GM21423 (cell line): ENCODE measurements at regions not wholly inside any gene's neighbourhood (a gene's known extent, or its start where the extent isn't known, plus 50 kb on each side); places are given as distances from the start of the nearest gene placed in this dataset.
"Not testable (repeated sequence)": the region's sequence is repeated elsewhere in the genome, so short reads cannot be mapped to it uniquely, and the experiment has no call there.

Experiments used
- ATAC-seq: cut with Tn5 transposase; IDR thresholded peaks from one replicate; pipeline ENCODE4 v1.9.1; 2021; ENCODE audit warnings: mild to moderate bottlenecking, moderate library complexity; ENCODE audit not compliant: unreplicated experiment

DNA sequence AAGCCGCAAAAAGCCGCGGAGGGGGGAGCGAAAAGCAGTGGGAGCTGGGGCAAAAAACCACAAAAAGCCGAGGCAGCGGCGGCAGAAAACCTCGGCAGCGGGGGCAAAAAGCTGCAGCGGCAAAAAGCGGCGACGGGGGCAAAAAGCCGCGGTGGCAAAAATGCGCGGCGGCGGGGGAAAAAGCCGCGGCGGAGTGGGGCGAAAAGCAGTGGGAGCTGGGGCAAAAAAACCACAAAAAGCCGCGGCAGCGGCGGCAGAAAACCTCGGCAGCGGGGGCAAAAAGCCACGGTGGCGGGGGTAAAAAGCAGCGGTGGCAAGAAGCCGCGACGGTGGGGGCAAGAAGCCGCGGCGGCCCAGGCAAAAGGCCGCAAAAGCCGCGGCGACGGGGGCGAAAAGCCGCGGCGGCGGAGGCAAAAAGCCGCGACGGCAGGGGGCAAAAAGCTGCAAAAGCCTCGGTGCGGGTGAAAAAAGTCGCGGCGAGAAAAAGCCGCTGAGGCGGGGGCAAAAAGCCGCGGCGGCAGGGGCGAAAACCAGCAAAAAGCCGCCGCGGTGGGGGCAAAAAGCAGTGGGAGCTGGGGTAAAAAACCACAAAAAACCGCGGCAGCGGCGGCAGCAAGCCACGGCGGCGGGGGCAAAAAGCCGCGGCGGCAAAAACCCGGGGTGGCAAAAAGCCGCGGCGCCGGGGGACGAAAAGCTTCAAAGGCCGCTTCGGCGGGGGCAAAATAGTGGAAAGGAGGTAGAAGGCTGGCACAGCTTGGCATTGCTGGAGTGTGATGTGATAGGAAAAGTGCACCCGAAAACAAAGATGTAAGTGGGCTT, 135.9 kb downstream of the ZNF92 start:
- no peak for ATAC-seq

- not testable (repeated sequence) for ATAC-seq
Observed at GRCh38 chr7:65510187-65510538, 136.5 kb downstream of the ZNF92 start.

GRCh38 chr7:65519751-65520150, 146.1 kb downstream of the ZNF92 start:
- not testable (repeated sequence) for ATAC-seq

DNA sequence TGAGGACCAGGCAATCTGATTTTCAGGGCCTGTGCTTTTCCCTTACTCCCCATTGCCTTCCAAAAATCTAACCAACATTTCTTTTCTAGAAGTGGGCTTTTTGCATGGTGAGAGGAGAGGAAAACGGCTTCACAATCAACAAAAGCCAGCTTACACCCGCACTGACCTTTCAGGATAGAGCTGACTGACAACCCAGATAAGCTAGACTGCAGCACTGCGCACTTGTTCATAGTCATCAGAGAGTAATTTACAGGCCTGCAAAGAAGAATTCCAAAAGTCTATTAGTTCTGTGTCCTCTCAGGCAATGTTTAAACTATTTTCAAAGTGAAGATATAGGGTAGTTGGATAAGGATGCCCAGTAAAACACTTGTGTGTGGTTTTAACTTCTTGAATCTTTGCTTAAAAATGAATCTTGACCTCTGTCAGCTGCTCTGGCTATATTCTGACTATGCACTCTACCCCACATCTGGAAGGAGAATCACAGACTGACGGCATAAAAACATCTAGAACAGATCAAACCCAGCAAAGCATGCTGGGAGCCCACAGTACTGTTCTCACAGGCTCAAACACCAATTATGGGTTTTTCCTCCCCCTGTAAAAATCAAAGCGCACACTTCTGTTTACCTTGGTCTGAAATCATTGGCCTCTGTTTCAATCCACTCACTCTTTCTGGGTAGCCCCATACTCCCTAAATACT, 172.0 kb downstream of the ZNF92 start:
- ATAC-seq: not testable (repeated sequence)

DNA sequence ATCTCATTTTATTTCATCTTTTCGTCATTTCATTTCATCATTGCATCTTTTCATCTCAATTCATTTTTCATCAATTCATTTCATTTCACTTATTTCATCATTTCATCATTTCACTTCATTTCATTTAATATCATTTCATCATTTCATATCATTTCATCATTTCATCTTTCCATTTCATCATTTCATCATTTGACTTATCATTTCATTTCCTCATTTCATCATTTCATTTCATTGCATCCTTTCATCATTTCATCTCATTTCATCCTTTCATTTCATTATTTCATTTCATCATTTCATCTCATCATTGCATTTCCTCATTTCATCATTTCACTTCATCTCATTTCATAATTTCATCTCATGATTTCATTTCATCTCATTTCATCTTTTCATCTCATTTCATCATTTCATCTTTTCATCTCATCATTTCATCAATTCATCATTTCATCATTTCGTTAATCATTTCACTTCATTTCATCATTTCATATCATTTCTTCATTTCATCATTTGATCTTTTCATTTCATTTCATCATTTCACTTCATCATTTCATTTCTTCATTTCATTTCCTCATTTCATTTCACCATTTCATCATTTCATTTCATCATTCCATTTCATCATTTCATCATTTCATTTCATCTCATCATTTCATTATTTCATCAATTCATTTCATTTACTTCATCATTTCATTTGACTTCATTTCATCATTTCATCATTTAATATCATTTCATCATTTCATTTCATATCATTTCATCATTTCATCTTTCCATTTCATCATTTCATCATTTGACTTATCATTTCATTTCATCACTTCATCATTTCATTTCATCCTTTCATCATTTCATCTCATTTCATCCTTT, 176.2 kb downstream of the ZNF92 start:
- ATAC-seq: not testable (repeated sequence)

- not testable (repeated sequence) for ATAC-seq
Observed at GRCh38 chr7:65550444-65550809, 176.8 kb downstream of the ZNF92 start.

DNA sequence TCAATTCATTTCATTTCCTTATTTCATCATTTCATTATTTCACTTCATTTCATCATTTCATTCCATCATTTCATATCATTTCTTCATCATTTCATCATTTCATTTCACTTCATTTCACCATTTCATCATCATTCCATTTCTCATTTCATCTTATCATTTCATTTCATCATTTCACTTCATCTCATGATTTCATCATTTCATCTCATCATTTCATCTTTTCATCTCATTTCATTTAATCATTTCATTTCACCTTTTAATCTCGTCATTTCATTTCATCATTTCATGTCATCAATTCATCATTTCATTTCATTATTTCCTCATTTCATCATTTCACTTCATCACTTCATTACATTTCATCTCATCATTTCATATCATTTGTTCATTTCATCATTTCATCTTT, 177.4 kb downstream of the ZNF92 start:
- ATAC-seq: not testable (repeated sequence)

- not testable (repeated sequence) for ATAC-seq
Observed at GRCh38 chr7:65554553-65555476, 181.2 kb downstream of the ZNF92 start.

DNA sequence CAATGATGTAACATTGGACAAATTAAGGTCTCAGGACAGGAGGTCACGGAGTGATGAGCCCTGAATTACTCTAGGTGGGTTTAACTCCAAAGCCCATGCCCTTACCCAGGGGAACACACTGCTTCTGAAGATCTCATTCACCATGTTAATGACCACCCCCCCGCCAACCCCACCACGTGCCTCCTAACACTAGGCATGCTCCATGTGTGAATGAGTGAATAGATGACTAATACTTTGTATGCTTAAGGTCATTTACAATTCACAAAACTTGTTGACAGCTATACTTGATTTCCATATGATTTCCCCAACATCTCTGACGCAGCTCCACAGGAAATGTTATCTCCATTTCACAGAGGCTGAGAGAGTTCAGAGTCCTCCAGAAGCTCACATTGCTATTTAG, 184.9 kb downstream of the ZNF92 start:
- ATAC-seq: not testable (repeated sequence)

DNA sequence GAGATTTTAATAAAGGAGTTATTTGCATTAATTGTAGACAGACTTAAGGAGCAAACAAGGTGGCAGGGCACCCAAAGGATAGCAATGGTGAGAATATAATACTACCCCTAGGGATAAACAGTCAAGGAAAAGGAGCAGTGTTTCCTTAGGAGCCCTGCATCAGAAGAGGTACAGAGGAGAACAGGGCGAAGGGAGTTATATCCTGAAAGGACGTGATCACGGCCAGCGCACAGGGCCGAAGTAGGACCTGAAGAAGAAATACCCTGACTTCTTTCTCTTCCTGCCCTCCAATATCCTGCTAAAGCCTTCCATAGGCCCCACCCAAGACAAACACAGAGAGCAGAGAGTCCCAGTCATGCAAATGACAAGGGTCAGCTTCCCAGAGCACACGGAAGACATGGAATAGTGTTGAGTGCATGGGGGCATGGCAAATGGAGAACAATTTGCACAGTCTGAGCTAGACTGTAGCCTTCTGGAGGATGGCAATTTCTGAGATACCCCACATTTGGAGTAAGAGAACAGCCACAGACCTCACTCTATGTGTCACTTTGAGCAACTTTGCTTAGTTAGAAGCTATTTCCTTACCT, 188.2 kb downstream of the ZNF92 start:
- not testable (repeated sequence) for ATAC-seq

GRCh38 chr7:65562522-65562921, 188.9 kb downstream of the ZNF92 start:
- ATAC-seq: peak; percentile 89

DNA sequence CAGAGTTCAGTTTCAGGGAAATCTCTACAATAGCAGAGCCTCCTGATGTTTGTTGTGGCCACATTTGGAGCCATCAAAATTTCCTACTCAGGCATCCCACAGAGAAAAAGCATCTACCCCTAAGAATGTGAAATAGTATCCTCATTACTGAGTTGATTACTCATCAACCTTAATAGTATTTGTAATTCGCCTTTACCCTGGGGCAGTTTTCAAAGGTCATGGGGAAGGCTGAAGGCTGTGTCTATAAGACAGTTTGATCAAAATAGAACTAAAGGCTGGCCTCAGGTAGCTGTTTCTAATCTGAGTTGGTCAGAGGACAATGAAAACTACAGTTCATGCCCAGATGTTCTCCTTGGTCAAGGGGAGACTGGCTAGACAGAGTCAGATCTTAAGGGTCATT, 189.7 kb downstream of the ZNF92 start:
- not testable (repeated sequence) for ATAC-seq

DNA sequence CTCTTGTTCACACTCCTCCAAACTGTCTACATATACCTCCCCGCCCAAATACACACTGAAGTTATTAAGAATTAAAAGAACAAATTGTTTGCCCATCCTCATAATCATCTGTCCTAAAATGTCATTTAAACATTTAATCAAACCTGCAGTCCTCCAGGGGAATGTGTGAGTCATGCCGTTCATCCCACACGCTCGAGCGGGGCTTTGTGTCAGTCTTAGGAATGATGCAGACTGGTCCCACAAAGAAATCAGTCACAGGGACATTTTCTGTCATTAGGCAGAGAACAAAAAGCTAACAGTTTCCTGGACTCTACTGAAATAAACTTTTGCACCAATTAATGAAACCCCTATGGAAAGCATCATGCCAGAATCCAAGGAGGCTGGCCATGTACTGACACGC, 194.6 kb downstream of the ZNF92 start:
- not testable (repeated sequence) for ATAC-seq

- not testable (repeated sequence) for ATAC-seq
Observed at GRCh38 chr7:65570990-65571389, 197.3 kb downstream of the ZNF92 start.

DNA sequence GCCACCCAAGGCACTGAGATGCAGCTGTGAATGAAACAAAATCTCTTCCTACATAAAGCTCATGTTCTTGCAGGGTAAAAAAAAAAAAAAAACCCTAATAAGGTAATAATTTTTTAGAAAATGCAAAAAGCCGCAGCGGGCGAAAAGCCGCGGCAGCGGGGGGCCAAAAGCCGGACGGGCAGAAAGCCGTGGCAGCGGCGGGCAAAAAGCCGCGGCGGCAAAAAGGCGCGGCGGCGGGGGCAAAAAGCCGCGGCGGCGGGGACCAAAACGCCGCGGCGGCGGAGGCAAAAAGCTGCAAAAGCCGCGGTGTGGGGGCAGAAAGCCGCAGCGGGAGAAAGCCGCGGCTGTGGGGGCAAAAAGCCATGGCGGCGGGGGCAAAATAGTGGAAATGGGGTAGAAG, 198.9 kb downstream of the ZNF92 start:
- not testable (repeated sequence) for ATAC-seq

DNA sequence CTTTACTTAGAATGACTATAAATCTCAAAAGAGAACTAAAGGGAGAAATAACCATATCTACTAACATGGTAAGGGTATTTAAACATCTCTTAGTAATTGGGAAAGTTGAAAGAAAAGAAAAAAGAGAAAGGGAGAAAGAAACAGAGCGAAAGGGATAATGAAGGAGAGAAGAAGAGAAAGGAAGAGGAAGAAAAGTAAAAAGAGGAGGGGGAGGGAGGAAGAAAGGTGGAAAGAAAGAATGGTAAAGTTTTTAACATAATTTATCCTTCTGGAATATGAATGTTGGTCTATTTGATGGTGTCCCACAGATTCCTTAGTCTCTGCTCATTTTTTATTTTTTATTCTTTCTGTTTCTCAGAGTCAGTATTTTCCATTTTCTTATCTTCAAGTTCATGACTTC, 202.7 kb downstream of the ZNF92 start:
- not testable (repeated sequence) for ATAC-seq

- not testable (repeated sequence) for ATAC-seq
Observed at GRCh38 chr7:65582518-65583119, 209.0 kb downstream of the ZNF92 start.

- not testable (repeated sequence) for ATAC-seq
Observed at GRCh38 chr7:65602495-65602894, 228.8 kb downstream of the ZNF92 start.

- no peak for ATAC-seq
Observed at GRCh38 chr7:65609131-65609530, 235.5 kb downstream of the ZNF92 start.
